Thyroid gland (tissue), 4 donors: ENCODE measurements at regions not wholly inside any gene's neighbourhood (a gene's known extent, or its start where the extent isn't known, plus 50 kb on each side); places are given as distances from the start of the nearest gene placed in this dataset.
A peak's percentile ranks its signal among the peaks of the same experiment; 100 is the strongest.

ENCODE experiments used
- DNase-seq, 2 donors: peaks; one replicate each; pipeline ENCODE4 v3.0.0-alpha.2; 2019
- H3K27ac ChIP-seq, 3 donors: fragments of 200-600 bp; sonication (generic); 1 replicate in 2 of 3; 2 replicates in 1 of 3; pipeline ENCODE4 v1.5.1; 2016 to 2019; ENCODE audit warnings: mild to moderate bottlenecking in 1 of 3, moderate library complexity in 1 of 3
- H3K27me3 ChIP-seq: fragments of 200-600 bp; sonication (generic); one replicate; pipeline ENCODE4 v1.5.1; 2019
- H3K36me3 ChIP-seq, 2 donors: fragments of 200-600 bp; sonication (generic); one replicate each; pipeline ENCODE4 v1.5.1; 2016 to 2019
- H3K4me1 ChIP-seq, 2 donors: fragments of 200-600 bp; sonication (generic); one replicate each; pipeline ENCODE4 v1.5.1; 2017 to 2019
- H3K4me3 ChIP-seq, 3 donors: fragments of 200-600 bp; sonication (generic); replicated peaks in 1 of 3; 1 replicate in 2 of 3; 2 replicates in 1 of 3; pipeline ENCODE4 v1.5.1; 2016; ENCODE audit warnings: mild to moderate bottlenecking in 1 of 3
- H3K9me3 ChIP-seq: fragments of 200-600 bp; sonication (generic); one replicate; pipeline ENCODE4 v1.5.1; 2017
- CTCF ChIP-seq, 6 experiments: fragments of 200-600 bp in 3 of 6; fragments of 450-650 bp in 3 of 6; sonication (generic) in 3 of 6; IDR thresholded peaks; one replicate each; pipeline ENCODE4 v1.5.1; 2016 to 2019; ENCODE audit warnings: antibody characterized with exemption in 6 of 6, mild to moderate bottlenecking in 2 of 6, inconsistent platforms in 1 of 6, moderate library complexity in 1 of 6
- POLR2A ChIP-seq, 2 donors: fragments of 450-650 bp; IDR thresholded peaks; one replicate each; pipeline ENCODE4 v1.6.1; 2017; ENCODE audit warnings: antibody characterized with exemption in 2 of 2, mild to moderate bottlenecking in 2 of 2, moderate library complexity in 1 of 2
- WGBS, 2 donors: methylation state at CpG; one replicate each; pipeline ENCODE4 v1.1.5; 2017; 5-methylcytosine and 5-hydroxymethylcytosine counted together
- intact Hi-C: fragments of 100-400 bp; cut with DNase I; formaldehyde crosslinking; loops from one replicate; pipeline ENCODE4 v1.15.1; 2023

GRCh38 chr18:38241216-38241615 is 675.6 kb upstream of the CELF4 start:
- DNase-seq: no peak
- Histone ChIP-seq H3K27ac (no peak overlapping the region), H3K9me3 (no peaks in the 10 kb centered on the region), H3K36me3 (no peaks in the 10 kb centered on the region), H3K27me3 (no peaks in the 10 kb centered on the region), H3K4me3 (no peak overlapping the region), H3K4me1 (no peaks in the 10 kb centered on the region)
- no peak for TF ChIP-seq CTCF (IDR thresholded peaks at IDR 0.05)
- TF ChIP-seq POLR2A (IDR thresholded peaks at IDR 0.05): no peak
- intact Hi-C loops: no loop called here
- WGBS, 2 donors: 92 to 95% methylated on average over 6 of the region's 6 CpGs

- Histone ChIP-seq H3K27ac (no peak overlapping the region), H3K4me3 (no peak overlapping the region), H3K4me1 (no peaks in the 10 kb centered on the region), H3K9me3 (no peaks in the 10 kb centered on the region), H3K27me3 (no peaks in the 10 kb centered on the region), H3K36me3 (no peaks in the 10 kb centered on the region)
- 61 to 62% methylated on average over 5 of the region's 5 CpGs for WGBS, 2 donors
- no peak for TF ChIP-seq CTCF (IDR thresholded peaks at IDR 0.05)
- no peak for TF ChIP-seq POLR2A (IDR thresholded peaks at IDR 0.05)
- intact Hi-C loops: no loop called here
- no peak for DNase-seq
These were observed 674.0 kb upstream of the CELF4 start for GRCh38 chr18:38239606-38240005.

DNA sequence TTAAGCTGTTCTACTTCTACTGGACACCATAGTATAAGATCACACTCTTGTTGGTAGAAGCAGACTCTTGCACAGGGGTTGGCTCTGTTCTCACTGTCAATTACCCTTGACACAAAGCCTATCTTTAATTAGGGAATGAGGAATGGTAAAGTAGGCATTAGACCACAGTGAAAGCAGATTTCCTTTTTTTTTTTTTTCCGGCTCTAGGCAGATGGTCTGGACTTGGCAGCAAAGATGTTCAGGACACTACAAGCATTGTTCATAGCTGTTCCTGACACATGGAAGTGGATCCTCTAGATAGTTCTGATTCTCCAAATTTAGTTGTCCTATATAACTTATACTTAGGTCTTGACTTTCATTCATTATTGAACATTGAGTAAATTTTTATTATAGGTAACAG is 672.2 kb upstream of the CELF4 start:
- TF ChIP-seq CTCF (IDR thresholded peaks at IDR 0.05) (no peak), POLR2A (IDR thresholded peaks at IDR 0.05) (no peak)
- intact Hi-C loops: no loop called here
- no peak overlapping the region for H3K27ac ChIP-seq

DNA sequence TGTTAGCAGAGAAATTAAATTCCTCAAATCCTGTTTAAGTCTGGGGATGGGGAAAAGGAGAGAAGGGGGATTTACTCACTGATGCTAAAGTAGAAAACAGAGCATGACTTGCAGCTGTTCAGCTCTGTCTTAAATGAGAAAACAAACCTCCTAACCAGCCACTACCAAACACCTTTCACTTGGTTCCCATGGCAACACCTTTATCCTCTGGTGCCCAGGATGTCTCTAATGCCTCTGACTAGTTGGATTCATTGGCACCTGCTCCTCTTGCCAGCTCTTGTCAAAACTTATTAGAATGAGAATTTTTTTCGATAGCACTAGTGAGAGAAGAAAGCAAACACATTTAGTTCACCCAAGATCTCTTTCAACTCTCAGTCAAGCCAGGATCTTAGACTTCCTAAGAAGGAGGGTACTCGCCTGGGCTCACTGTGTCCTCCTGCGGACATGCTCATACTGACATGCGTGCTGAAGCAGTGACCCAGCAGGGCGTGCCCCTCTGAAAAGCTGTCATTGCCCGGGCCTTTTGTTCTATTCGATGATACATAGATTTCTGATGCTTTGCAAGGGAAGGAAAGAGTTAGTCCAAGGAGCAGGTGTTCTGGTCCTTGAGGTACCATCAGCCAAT is 656.0 kb upstream of the CELF4 start:
- 73 to 75% methylated on average over 7 of the region's 7 CpGs for WGBS, 2 donors
- H3K4me1 ChIP-seq: no peaks in the 10 kb centered on the region
- no peaks in the 10 kb centered on the region for H3K9me3 ChIP-seq
- H3K4me3 ChIP-seq: no peak overlapping the region
- no peak overlapping the region for H3K27ac ChIP-seq
- no peaks in the 10 kb centered on the region for H3K27me3 ChIP-seq
- H3K36me3 ChIP-seq: no peaks in the 10 kb centered on the region
- intact Hi-C loops: no loop called here
- DNase-seq: no peak
- TF ChIP-seq CTCF (IDR thresholded peaks at IDR 0.05) (no peak), POLR2A (IDR thresholded peaks at IDR 0.05) (no peak)

More for the DNA sequence above, 672.2 kb upstream of the CELF4 start:
- H3K36me3 ChIP-seq: no peaks in the 10 kb centered on the region
- whole genome bisulfite sequencing, 2 donors: 85 to 94% methylated on average over 1 of the region's 1 CpG
- no peak overlapping the region for H3K4me3 ChIP-seq
- DNase-seq: no peak
- H3K27me3 ChIP-seq: no peaks in the 10 kb centered on the region
- H3K9me3 ChIP-seq: no peaks in the 10 kb centered on the region
- H3K4me1 ChIP-seq: no peaks in the 10 kb centered on the region

DNA sequence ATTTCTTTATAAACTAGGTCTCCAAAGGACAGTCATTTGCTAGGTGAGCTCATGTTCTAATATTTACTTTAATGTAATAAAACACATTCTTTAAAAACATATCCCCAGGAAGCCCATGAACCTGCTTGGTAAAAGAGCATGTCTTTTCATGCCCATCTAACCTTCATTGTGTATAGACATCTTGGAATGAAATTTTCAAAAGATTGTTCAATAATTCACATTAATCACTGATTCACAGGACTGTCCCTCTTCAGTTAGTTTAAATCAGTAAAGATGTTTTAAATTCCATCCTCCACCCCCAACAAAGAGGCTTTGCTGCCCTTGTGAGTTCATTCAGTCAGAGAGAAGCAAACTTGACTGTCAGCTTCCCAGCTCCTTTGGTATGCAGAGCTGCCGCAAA is 633.4 kb upstream of the CELF4 start:
- TF ChIP-seq CTCF (IDR thresholded peaks at IDR 0.05) (no peak), POLR2A (IDR thresholded peaks at IDR 0.05) (no peak)
- intact Hi-C loops: no loop called here

More for the DNA sequence above, 633.4 kb upstream of the CELF4 start:
- WGBS, 2 donors: 14 to 33% methylated on average over 1 of the region's 1 CpG
- Histone ChIP-seq H3K4me3 (no peak overlapping the region), H3K27ac (no peak overlapping the region), H3K36me3 (no peaks in the 10 kb centered on the region), H3K4me1 (peaks cover 0 to 7% of the 10 kb centered on the region in 2 donors), H3K9me3 (no peaks in the 10 kb centered on the region), H3K27me3 (no peaks in the 10 kb centered on the region)
- peak; percentile 10 to 33 for DNase-seq
